HCT116 (cell line): ENCODE measurements at regions not wholly inside any gene's neighbourhood (a gene's known extent, or its start where the extent isn't known, plus 50 kb on each side); places are given as distances from the start of the nearest gene placed in this dataset.
"Not testable (repeated sequence)": the region's sequence is repeated elsewhere in the genome, so short reads cannot be mapped to it uniquely, and the experiment has no call there.

Experiments
- ATAC-seq: fragments of 200-7000 bp; cut with Tn5 transposase; 2 replicates; pipeline ENCODE4 v1.9.1; 2020; ENCODE audit warnings: mild to moderate bottlenecking, moderate library complexity
- BruUV-seq: library from RNA; stranded (reverse); fragments of 400-500 nt; replicated peaks from 2 replicates; lab custom pipeline; 2021; lab: Mats Ljungman, UMichigan
- CTCF ChIA-PET: fragments of 300-600 bp; sonication (Branson Sonifier 250); formaldehyde crosslinking; loops from one replicate; lab custom pipeline; 2021; ENCODE audit warnings: antibody characterized with exemption; lab: Charles Lee
- POLR2A ChIA-PET: fragments of 300-600, 350-600 bp; sonication (Branson Sonifier 250); formaldehyde crosslinking; loops from one replicate; lab custom pipeline; 2021; ENCODE audit warnings: antibody characterized with exemption; lab: Charles Lee
- RAD21 ChIA-PET, 2 experiments: fragments of 300-600 bp; sonication (Branson Sonifier 250); formaldehyde crosslinking; loops; one replicate each; lab custom pipeline; 2023; ENCODE audit warnings: low total read pairs in 2 of 2; ENCODE audit not compliant: uncharacterized antibody in 2 of 2, unreplicated experiment in 2 of 2, low non-redundant PET in 1 of 2; lab: Charles Lee
- DNase-seq: peaks from one replicate; pipeline ENCODE4 v3.0.0-alpha.2; 2010; ENCODE audit warnings: low read depth, low spot score
- H2AFZ ChIP-seq: fragments of 200-600 bp; shearing (Covaris generic), sonication (generic); 2 replicates; pipeline ENCODE4 v1.6.1; 2017; ENCODE audit warnings: low read depth, mixed run types, mixed read lengths, antibody characterized with exemption, low read length; ENCODE audit not compliant: poor library complexity, severe bottlenecking
- H3K27ac ChIP-seq: 2 replicates; pipeline ENCODE4 v1.5.1; 2012; ENCODE audit warnings: low read depth, low read length
- H3K27me3 ChIP-seq: fragments of 200-600 bp; sonication (generic); 2 replicates; pipeline ENCODE4 v1.6.1; 2016; ENCODE audit warnings: mixed run types, low read length, mixed read lengths; ENCODE audit not compliant: insufficient read depth
- H3K36me3 ChIP-seq, 2 experiments: fragments of 200-500 bp in 1 of 2; fragments of 200-600 bp in 1 of 2; sonication (Bioruptor generic) in 1 of 2; sonication (generic) in 1 of 2; 2 replicates each; pipeline versions ENCODE4 v1.5.1 to v1.6.1; 2014 to 2016; ENCODE audit warnings: low read length in 2 of 2, inconsistent platforms in 1 of 2, mixed read lengths in 1 of 2, mixed run types in 1 of 2; ENCODE audit not compliant: insufficient read depth in 2 of 2, control insufficient read depth in 1 of 2
- H3K4me1 ChIP-seq, 2 experiments: fragments of 200-600 bp in 1 of 2; sonication (generic) in 1 of 2; 2 replicates each; pipeline versions ENCODE4 v1.5.1 to v1.6.1; 2012 to 2017; ENCODE audit warnings: low read length in 2 of 2, inconsistent platforms in 1 of 2, mild to moderate bottlenecking in 1 of 2, mixed read lengths in 1 of 2, mixed run types in 1 of 2, moderate library complexity in 1 of 2; ENCODE audit not compliant: insufficient read depth in 2 of 2, control insufficient read depth in 1 of 2
- H3K4me2 ChIP-seq: fragments of 200-600 bp; sonication (generic); 2 replicates; pipeline ENCODE4 v1.6.1; 2017; ENCODE audit warnings: mixed run types, low read length, mixed read lengths
- H3K4me3 ChIP-seq, 2 experiments: fragments of 200-600 bp in 1 of 2; sonication (generic) in 1 of 2; replicated peaks in 1 of 2; 2 replicates each; pipeline ENCODE4 v1.5.1; 2011 to 2016; ENCODE audit warnings: low read length in 2 of 2, control low read depth in 1 of 2, low read depth in 1 of 2, mild to moderate bottlenecking in 1 of 2, mixed read lengths in 1 of 2, mixed run types in 1 of 2
- H3K79me2 ChIP-seq: fragments of 200-600 bp; sonication (generic); 2 replicates; pipeline ENCODE4 v1.6.1; 2017; ENCODE audit warnings: mild to moderate bottlenecking, mixed run types, low read length, moderate library complexity, mixed read lengths; ENCODE audit not compliant: insufficient read depth
- H3K9ac ChIP-seq: fragments of 200-600 bp; sonication (generic); 2 replicates; pipeline ENCODE4 v1.6.1; 2016; ENCODE audit warnings: low read length, mixed read lengths
- H3K9me2 ChIP-seq: fragments of 200-600 bp; sonication (generic), shearing (Covaris generic); 2 replicates; pipeline ENCODE4 v1.6.1; 2017; ENCODE audit warnings: mixed run types, mild to moderate bottlenecking, moderate library complexity; ENCODE audit not compliant: insufficient read depth
- H3K9me3 ChIP-seq, 2 experiments: fragments of 200-500 bp in 1 of 2; fragments of 200-600 bp in 1 of 2; sonication (Bioruptor generic) in 1 of 2; sonication (generic) in 1 of 2; 2 replicates each; pipeline ENCODE4 v1.6.1; 2014 to 2017; ENCODE audit warnings: low read length in 2 of 2, mixed read lengths in 2 of 2, inconsistent platforms in 1 of 2, low read depth in 1 of 2, mild to moderate bottlenecking in 1 of 2, mixed run types in 1 of 2, moderate library complexity in 1 of 2; ENCODE audit not compliant: control insufficient read depth in 1 of 2, insufficient read depth in 1 of 2
- H4K20me1 ChIP-seq: fragments of 200-600 bp; sonication (generic), shearing (Covaris generic); 2 replicates; pipeline ENCODE4 v1.6.1; 2017; ENCODE audit warnings: mixed run types, mild to moderate bottlenecking, moderate library complexity; ENCODE audit not compliant: insufficient read depth
- POLR2A ChIP-seq: IDR thresholded peaks from 2 replicates; pipeline ENCODE4 v1.7.0; 2011; ENCODE audit warnings: borderline replicate concordance; ENCODE audit not compliant: insufficient read depth, insufficient read length; ENCODE audit errors: extremely low read depth
- intact Hi-C: fragments of 100-400 bp; cut with micrococcal nuclease; formaldehyde crosslinking; loops from 2 replicates; pipeline ENCODE4 v1.10.0; 2022
- TF ChIP-seq, protein P1 (sequence below), 3 experiments: fragments of 200-600 bp in 1 of 3; sonication (generic) in 1 of 3; IDR thresholded peaks in 2 of 3; conservative IDR thresholded peaks in 1 of 3; 2 replicates each; pipeline ENCODE4 v1.5.1; 2012 to 2017; ENCODE audit warnings: low read depth in 2 of 3, low read length in 2 of 3, antibody characterized with exemption in 1 of 3, borderline replicate concordance in 1 of 3, control low read depth in 1 of 3, mild to moderate bottlenecking in 1 of 3, mixed read lengths in 1 of 3, mixed run types in 1 of 3, moderate library complexity in 1 of 3; ENCODE audit not compliant: insufficient read depth in 1 of 3

DNA sequence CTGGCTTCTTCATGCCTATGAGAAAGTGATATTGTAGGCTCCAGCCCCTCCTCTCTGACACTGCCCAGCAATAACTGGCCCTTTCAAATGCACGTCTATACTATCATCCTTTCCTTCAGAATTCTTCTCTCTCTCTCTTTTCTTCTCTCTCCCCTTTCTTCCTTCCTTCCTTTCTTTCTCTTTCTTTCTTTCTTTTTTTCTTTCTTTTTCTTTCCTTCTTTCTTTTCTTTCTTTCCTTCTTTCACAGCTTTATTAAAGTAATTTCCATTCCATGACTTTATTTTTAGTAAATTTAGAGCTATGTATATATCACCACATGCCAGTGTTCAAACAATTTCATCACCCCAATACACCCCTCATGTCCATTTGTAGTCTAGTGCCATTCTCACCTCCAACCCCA, 302.1 kb downstream of the RPAP3 start:
- ChIA-PET CTCF (interaction anchor here (0.7 to 1.4 kb wide), 2 partner anchors 371 to 382 kb away, joined by 3 to 5 read pairs; no protein-coding TSS in a partner anchor), POLR2A (no interaction called here), RAD21 (no interaction called here)
- H3K27me3 ChIP-seq, result no peaks in the 10 kb centered on the region
- no peaks in the 10 kb centered on the region for H3K9me2 ChIP-seq
- H3K79me2 ChIP-seq, result no peaks in the 10 kb centered on the region
- ATAC-seq (no peak), DNase-seq (no peak)
- no peak overlapping the region for H3K4me3 ChIP-seq
- no peak overlapping the region for H3K27ac ChIP-seq
- BruUV-seq, result no TSS peak
- no peaks in the 10 kb centered on the region for H3K36me3 ChIP-seq
- H3K4me1 ChIP-seq, result peaks cover 0 to 6% of the 10 kb centered on the region in 2 experiments; a peak in 1 of 4 replicates
- no peak overlapping the region for H2AFZ ChIP-seq
- no peak overlapping the region for H3K9ac ChIP-seq
- TF ChIP-seq, protein P1, sequence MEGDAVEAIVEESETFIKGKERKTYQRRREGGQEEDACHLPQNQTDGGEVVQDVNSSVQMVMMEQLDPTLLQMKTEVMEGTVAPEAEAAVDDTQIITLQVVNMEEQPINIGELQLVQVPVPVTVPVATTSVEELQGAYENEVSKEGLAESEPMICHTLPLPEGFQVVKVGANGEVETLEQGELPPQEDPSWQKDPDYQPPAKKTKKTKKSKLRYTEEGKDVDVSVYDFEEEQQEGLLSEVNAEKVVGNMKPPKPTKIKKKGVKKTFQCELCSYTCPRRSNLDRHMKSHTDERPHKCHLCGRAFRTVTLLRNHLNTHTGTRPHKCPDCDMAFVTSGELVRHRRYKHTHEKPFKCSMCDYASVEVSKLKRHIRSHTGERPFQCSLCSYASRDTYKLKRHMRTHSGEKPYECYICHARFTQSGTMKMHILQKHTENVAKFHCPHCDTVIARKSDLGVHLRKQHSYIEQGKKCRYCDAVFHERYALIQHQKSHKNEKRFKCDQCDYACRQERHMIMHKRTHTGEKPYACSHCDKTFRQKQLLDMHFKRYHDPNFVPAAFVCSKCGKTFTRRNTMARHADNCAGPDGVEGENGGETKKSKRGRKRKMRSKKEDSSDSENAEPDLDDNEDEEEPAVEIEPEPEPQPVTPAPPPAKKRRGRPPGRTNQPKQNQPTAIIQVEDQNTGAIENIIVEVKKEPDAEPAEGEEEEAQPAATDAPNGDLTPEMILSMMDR (IDR thresholded peaks at IDR 0.05 in 2 of 3, conservative IDR thresholded peaks at IDR 0.05 in 1 of 3; ENCODE audit: borderline replicate concordance in 1 of 3, insufficient read depth in 1 of 3, low read depth in 2 of 3, low read length in 2 of 3), result no peak
- TF ChIP-seq POLR2A, result no peak
- no peaks in the 10 kb centered on the region for H3K9me3 ChIP-seq
- intact Hi-C loops, result no loop called here
- no peak overlapping the region for H3K4me2 ChIP-seq
- H4K20me1 ChIP-seq, result no peaks in the 10 kb centered on the region

- RAD21 ChIA-PET, H3K4me1 ChIP-seq, DNase-seq, H2AFZ ChIP-seq, ATAC-seq, H4K20me1 ChIP-seq, CTCF ChIA-PET, H3K9me3 ChIP-seq, POLR2A ChIA-PET, H3K36me3 ChIP-seq, H3K27ac ChIP-seq, H3K9me2 ChIP-seq, H3K9ac ChIP-seq, H3K4me2 ChIP-seq, BruUV-seq, H3K79me2 ChIP-seq, H3K27me3 ChIP-seq, intact Hi-C loops, H3K4me3 ChIP-seq: not testable (repeated sequence)
Measured at GRCh38 chr12:47401196-47401595, 304.6 kb downstream of the RPAP3 start.
